ENCODE measurements at regions not wholly inside any gene's neighbourhood (a gene's known extent, or its start where the extent isn't known, plus 50 kb on each side); places are given as distances from the start of the nearest gene placed in this dataset.
A peak's percentile ranks its signal among the peaks of the same experiment; 100 is the strongest.
"Not testable (repeated sequence)": the region's sequence is repeated elsewhere in the genome, so short reads cannot be mapped to it uniquely, and the experiment has no call there.

- DNase-seq = no peak
Measured at GRCh38 chr1:218494449-218494852, 149.3 kb downstream of the TGFB2 start.

DNA sequence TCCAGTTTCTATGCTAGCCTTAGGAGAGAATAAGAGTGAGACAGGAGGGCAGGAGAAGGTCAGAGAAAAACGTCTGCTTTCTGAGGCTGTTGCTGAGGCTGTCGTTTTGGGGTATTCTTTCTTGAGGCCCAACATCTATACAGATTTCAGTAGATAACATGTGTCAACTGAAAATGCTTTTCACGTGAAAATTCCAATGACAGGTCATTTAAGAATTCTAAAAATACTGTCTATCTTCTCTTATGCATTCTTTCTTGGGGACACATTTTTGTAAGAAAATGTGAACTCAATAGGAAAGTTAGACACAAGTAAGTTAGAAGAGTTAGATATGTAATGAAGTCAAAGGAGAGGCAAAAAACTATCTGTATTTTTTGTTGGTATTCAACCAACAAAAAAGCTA is 150.8 kb downstream of the TGFB2 start:
- DNase-seq = no peak

GRCh38 chr1:218496561-218496960 is 151.4 kb downstream of the TGFB2 start:
- DNase-seq = no peak

GRCh38 chr1:218498056-218498938 is 153.2 kb downstream of the TGFB2 start:
- no peak for DNase-seq

- DNase-seq = no peak
Measured at GRCh38 chr1:218499011-218499691, 154.0 kb downstream of the TGFB2 start.

DNA sequence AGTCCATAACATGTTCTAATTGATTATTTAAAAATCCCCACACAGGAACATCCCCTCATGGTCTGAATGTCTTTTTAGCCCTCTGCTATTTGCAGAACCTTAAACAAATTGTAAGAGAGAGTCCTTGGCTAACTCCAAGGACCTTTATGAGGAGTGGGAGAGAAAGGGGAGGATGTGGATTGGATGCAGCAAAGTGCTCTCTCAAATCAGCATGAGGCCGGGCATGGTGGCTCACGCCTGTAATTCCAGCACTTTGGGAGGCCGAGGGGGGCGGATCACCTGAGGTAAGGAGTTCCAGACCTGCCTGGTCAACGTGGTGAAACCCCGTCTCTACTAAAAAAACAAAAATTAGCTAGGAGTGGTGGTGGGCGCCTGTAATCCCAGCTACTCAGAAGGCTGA is 154.8 kb downstream of the TGFB2 start:
- no peak for DNase-seq

DNA sequence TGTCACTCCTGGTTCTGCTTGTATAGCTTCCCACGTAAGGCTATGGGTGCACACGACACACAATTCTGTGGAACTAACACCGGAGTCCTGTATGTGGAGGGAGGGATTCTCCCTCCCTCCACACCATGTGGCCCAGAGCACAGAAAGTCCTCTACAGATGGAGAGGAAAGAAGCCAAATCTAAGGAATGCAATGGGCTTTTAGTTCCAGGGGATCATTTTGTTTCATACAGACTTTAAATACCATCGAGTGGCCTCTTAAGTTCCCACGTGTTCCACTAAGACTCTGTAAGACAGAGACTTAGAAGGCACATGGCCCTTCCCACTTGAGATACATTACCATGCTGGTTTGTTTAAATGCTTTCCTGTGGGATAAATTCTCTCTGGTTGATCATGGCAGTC is 156.0 kb downstream of the TGFB2 start:
- DNase-seq = no peak

- DNase-seq = no peak
Measured at GRCh38 chr1:218502383-218502782, 157.2 kb downstream of the TGFB2 start.

GRCh38 chr1:218503102-218503501 is 158.0 kb downstream of the TGFB2 start:
- DNase-seq = no peak

DNA sequence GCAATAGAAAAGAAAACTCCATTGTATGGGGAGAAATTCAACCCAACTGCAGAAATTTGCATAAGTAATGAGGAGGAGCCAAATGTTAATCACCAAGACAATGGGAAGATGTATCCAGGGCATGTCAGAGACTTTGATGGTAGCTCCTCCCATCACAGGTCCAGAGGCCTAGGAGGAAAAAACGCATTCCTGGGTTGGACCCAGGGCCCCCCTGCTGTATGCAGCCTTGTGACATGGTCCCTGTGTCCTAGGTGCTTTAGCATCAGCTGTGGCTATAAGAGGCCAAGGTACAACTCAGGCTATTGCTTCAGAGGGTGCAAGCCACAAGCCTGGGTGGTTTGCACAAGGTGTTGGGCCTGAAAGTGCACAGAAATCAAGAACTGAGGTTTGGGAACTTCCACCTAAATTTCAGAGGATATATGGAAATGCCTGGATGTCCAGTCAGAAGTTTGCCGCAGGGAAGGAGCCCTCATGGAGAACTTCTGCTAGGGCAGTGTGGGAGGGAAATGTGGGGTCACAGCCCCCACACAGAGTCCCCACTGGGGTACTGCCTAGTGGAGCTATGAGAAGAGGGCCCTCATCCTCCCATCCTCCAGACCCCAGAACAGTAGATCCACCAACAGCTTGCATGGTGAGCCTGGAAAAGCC is 162.3 kb downstream of the TGFB2 start:
- DNase-seq = no peak

GRCh38 chr1:218510153-218510772 is 165.1 kb downstream of the TGFB2 start:
- DNase-seq = no peak

- DNase-seq = no peak
Measured at GRCh38 chr1:218513328-218513727, 168.2 kb downstream of the TGFB2 start.

- no peak for DNase-seq
Measured at GRCh38 chr1:218514689-218515088, 169.6 kb downstream of the TGFB2 start.

DNA sequence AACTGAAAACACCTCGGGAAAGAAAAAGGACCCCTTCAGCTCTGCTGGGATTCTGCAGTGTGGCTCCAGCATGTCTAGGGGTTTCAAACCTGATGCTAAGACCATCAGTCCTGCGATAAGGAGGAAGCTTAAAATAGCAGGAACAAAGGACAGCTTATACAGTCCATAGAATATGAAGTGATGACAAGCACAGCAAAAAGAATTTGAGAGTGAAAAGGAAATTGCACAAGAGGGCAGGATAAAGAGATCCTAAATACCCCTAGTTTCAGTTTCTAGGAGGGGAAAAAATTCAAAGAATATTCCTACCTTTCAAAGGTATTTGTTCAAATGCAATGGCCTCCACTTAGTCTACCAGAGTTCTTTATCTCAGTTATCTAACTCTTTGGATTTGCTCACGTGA is 171.4 kb downstream of the TGFB2 start:
- no peak for DNase-seq

DNA sequence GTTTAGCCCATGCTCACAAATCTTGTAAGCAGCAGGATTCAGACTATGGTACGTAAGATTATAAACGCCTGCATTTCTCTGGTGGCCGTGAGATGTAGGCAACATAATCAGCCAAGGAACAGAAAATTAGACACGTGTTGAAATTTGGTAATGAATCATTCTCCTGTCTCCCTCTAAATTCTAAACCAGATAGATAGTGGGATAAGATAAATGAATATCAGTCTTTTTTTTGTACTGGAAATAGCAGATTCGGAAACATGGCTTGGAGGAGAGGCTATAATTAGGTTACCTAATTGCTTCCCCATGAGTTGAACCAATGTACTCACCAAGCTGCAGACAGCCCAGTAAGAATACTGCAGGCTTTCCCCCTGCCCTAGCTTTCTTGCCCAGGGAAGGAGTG is 172.3 kb downstream of the TGFB2 start:
- DNase-seq = no peak

DNA sequence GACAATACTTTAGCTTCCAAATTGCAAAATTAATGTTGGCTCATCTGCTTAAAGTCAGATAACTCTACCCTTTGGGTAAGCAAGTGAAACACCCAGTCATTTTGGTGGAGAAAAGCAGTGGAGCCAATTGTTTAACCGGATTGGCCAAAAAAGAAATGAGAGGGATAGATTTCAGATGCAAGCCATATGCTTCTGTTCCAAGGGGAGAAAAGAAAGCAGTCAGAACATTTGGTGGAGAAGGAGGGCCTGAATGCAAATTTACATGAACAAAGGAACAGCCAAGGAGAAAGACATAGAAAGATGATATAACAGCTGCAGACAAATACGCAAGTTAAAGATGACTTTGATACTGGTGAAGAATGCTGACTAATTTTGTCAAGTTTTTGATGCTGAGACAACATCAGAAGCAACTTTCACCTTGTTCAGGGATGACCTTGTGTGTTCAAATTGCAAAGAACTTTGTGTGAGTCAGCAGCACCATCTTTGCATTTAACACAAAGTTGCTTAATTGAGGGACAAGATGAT is 173.1 kb downstream of the TGFB2 start:
- DNase-seq = no peak

- DNase-seq = not testable (repeated sequence)
Measured at GRCh38 chr1:218520646-218521045, 175.5 kb downstream of the TGFB2 start.

DNA sequence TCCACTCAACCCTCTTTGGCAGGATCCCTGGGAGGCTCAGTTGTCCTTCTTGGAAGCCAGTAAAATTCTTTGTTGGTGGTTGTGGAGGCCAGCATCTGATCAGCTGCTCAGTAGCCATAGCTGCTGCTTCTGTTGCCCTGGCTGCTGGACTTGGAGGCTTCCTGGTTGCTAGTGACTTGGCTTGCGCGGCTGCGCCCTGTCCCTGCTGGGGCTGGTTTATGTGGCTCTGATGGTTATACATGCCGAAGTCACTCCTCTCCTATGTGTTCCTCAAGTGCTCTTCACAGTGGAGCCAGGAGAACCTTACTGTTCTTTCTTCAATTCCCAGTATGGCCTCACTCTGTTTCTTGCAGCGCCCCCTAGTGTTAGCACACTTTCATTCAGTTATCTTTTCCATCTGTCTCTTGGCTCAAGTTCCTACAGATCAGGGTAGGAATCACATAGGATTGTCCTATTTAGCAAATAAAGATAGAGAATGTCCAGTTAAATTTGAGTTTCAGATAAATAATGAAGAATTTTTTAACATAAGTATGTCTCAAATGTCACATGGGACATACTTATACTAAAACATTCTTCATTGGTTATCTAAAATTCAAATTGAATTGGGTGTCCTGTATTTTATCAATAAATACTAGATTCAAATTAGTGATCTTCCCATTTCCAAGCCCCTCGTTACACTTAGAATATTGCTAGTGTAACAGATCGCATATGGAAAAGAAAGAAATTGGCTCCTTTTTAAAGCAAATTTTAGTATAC is 176.5 kb downstream of the TGFB2 start:
- DNase-seq = peak; percentile 7

GRCh38 chr1:218524526-218524925 is 179.4 kb downstream of the TGFB2 start:
- no peak for DNase-seq

DNA sequence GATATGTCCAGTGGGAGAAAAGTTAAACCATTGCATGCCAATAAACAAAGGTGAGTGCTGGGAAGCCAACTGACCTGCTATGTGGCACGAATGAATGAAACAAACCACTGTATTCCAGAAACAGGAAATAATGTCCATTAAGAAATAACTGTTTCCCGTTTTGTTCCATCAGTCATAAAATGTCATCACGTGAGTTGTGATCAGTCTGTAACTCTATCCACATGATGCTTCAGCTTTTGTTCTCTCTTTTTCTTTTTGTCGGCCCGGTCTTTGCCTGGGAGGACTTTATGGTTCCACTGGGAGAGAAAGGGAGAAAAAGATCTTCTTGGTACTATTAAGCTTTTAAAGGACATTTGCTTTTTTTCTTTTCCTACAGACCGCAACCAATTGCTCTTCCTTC is 179.9 kb downstream of the TGFB2 start:
- DNase-seq = no peak

- DNase-seq = no peak
Measured at GRCh38 chr1:218525451-218526197, 180.5 kb downstream of the TGFB2 start.

DNA sequence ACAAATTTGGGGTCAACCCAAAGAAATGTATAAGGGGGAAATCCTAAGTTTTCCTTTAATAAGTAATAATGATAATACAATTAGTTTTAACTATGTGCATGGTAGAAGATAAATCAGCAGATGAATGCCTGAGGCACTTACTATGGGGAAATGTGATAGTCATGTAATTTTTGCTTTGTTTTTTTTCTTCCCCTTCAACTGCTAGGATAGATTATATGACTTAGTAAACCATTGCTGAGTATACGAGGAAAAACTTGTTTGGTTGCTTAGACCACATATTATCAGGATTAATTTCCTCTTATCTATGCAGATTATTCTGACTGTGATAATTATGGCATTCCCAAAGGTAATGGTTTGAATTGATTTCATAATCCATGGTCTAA is 181.1 kb downstream of the TGFB2 start:
- DNase-seq = no peak

Measured in T-helper 9 cell (primary cell).